Gastroesophageal sphincter (tissue), 4 donors: ENCODE measurements at regions not wholly inside any gene's neighbourhood (a gene's known extent, or its start where the extent isn't known, plus 50 kb on each side); places are given as distances from the start of the nearest gene placed in this dataset.
"Not testable (repeated sequence)": the region's sequence is repeated elsewhere in the genome, so short reads cannot be mapped to it uniquely, and the experiment has no call there.

Source experiments
- ATAC-seq: fragments of 150-250 bp; one replicate; pipeline ENCODE4 v1.9.1; 2016; ENCODE audit warnings: mild to moderate bottlenecking, moderate library complexity
- H3K27ac ChIP-seq, 4 donors: fragments of 200-600 bp; sonication (generic) in 3 of 4; 1 replicate in 3 of 4; 2 replicates in 1 of 4; pipeline ENCODE4 v1.5.1; 2016 to 2019
- H3K27me3 ChIP-seq: fragments of 200-600 bp; sonication (generic); one replicate; pipeline ENCODE4 v1.5.1; 2019
- H3K36me3 ChIP-seq, 2 donors: fragments of 200-600 bp; sonication (generic); one replicate each; pipeline ENCODE4 v1.5.1; 2019; ENCODE audit warnings: control low read depth in 1 of 2
- H3K4me1 ChIP-seq, 3 donors: fragments of 200-600 bp; sonication (generic); 1 replicate in 2 of 3; 2 replicates in 1 of 3; pipeline ENCODE4 v1.5.1; 2016 to 2019; ENCODE audit warnings: control low read depth in 2 of 3
- H3K4me3 ChIP-seq, 2 donors: fragments of 200-600 bp; sonication (generic); one replicate each; pipeline ENCODE4 v1.5.1; 2019; ENCODE audit warnings: mild to moderate bottlenecking in 1 of 2, moderate library complexity in 1 of 2
- H3K9me3 ChIP-seq, 3 donors: fragments of 200-600 bp; sonication (generic); one replicate each; pipeline ENCODE4 v1.5.1; 2017 to 2019; ENCODE audit warnings: control low read depth in 2 of 3
- CTCF ChIP-seq, 4 experiments: fragments of 200-600 bp in 2 of 4; fragments of 450-650 bp in 2 of 4; sonication (generic) in 1 of 4; IDR thresholded peaks; one replicate each; pipeline ENCODE4 v1.5.1; 2017 to 2019; ENCODE audit warnings: antibody characterized with exemption in 4 of 4, mild to moderate bottlenecking in 2 of 4, moderate library complexity in 2 of 4
- EP300 ChIP-seq: sonication (generic); formaldehyde crosslinking; IDR thresholded peaks from one replicate; pipeline ENCODE4 v1.6.1; 2017; ENCODE audit warnings: antibody characterized with exemption, mild to moderate bottlenecking
- POLR2A ChIP-seq, 2 donors: fragments of 450-650 bp; IDR thresholded peaks; one replicate each; pipeline ENCODE4 v1.6.1; 2017; ENCODE audit warnings: antibody characterized with exemption in 2 of 2, mild to moderate bottlenecking in 2 of 2, moderate library complexity in 1 of 2
- POLR2AphosphoS5 ChIP-seq: sonication (generic); formaldehyde crosslinking; IDR thresholded peaks from one replicate; pipeline ENCODE4 v1.6.1; 2017; ENCODE audit warnings: antibody characterized with exemption
- WGBS, 2 donors: methylation state at CpG; one replicate each; pipeline ENCODE4 v1.1.5; 2018; ENCODE audit warnings: low coverage in 1 of 2; 5-methylcytosine and 5-hydroxymethylcytosine counted together

- H3K9me3 ChIP-seq, result no peaks in the 10 kb centered on the region
- 75 to 83% methylated on average over 4 to 5 of the region's 5 CpGs for WGBS, 2 donors
- ATAC-seq, result no peak
- no peak overlapping the region for H3K4me3 ChIP-seq
- H3K27me3 ChIP-seq, result no peaks in the 10 kb centered on the region
- TF ChIP-seq POLR2AphosphoS5 (no peak), POLR2A (IDR thresholded peaks at IDR 0.05) (no peak), CTCF (IDR thresholded peaks at IDR 0.05) (no peak)
- peaks cover 0 to 39% (median 6%) of the 10 kb centered on the region in 3 donors for H3K4me1 ChIP-seq
- no peaks in the 10 kb centered on the region for H3K36me3 ChIP-seq
- no peak overlapping the region for H3K27ac ChIP-seq
These were observed 80.6 kb upstream of the LRCH1 start for GRCh38 chr13:46472384-46472783.

DNA sequence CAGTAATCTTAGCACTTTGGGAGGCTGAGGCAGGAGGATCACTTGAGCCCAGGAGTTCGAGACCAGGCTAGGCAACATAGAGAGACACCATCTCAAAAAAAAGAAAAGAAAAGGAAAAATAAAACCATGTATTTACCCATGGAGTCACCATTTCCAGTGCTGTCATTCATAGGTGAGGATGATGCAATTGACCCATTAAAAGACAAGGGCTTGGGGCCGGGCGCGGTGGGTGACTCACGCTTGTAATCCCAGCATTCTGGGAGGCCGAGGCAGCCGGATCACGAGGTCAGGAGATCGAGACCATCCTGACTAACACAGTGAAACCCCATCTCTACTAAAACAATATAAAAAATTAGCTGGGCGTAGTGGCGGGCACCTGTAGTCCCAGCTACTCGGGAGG, 82.6 kb upstream of the RUBCNL start:
- H3K4me3 ChIP-seq, H3K9me3 ChIP-seq, H3K36me3 ChIP-seq, ATAC-seq, H3K27ac ChIP-seq, H3K27me3 ChIP-seq: not testable (repeated sequence)
- WGBS, 2 donors, result 99 to 100% methylated on average over 9 to 12 of the region's 12 CpGs
- peaks cover 0 to 30% (median 0%) of the 10 kb centered on the region in 3 donors for H3K4me1 ChIP-seq

DNA sequence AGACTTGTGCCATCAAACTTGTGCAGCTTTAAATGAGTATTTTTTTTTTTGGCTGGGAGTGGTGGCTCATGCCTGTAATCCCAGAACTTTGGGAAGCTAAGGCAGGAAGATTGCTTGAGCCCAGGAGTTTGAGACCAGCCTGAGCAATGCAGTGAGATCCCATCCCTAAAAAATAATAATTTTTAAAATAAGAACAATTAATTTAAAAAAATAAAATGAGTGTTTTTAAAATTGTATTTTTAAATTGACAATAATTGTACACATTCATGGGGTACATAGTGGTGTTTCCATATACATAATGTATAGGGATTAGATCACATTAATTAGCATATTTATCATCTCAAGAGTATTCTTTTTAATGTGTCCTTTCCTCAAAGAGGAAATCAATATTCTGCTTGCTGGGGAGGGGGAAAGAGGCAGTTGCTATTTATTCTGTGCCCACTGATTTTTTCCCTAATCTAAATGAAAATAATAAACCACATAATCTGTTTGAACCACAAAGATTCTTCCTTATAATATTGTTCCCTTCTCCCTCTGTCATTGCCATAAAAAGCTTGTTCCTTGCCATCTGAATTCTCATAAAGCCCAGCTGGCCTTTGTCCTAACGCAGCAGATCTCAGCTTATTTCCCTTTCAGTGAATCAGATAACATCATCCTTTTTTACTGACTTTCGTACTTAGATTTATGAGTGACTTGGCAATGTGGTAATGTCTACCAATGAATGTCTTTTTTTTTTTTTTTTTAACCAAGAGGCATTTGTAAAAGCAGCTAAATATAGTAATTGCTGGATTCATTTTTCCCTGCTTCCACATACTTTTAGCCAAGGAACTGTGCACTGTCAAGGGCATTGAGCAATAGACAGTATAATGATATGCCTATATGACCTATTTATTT, 81.8 kb upstream of the RUBCNL start:
- no peaks in the 10 kb centered on the region for H3K9me3 ChIP-seq
- H3K36me3 ChIP-seq, result no peaks in the 10 kb centered on the region
- peak; percentile 28 for ATAC-seq
- TF ChIP-seq EP300 (no peak), CTCF (IDR thresholded peaks at IDR 0.05) (no peak), POLR2AphosphoS5 (no peak)
- no peaks in the 10 kb centered on the region for H3K27me3 ChIP-seq
- H3K4me1 ChIP-seq, result peaks cover 0 to 28% (median 0%) of the 10 kb centered on the region in 3 donors
- 6 to 11% methylated on average over 2 of the region's 2 CpGs for WGBS, 2 donors
- no peak overlapping the region for H3K4me3 ChIP-seq
- H3K27ac ChIP-seq, result peak overlapping the region in 1 of 4 donors; percentile 8

DNA sequence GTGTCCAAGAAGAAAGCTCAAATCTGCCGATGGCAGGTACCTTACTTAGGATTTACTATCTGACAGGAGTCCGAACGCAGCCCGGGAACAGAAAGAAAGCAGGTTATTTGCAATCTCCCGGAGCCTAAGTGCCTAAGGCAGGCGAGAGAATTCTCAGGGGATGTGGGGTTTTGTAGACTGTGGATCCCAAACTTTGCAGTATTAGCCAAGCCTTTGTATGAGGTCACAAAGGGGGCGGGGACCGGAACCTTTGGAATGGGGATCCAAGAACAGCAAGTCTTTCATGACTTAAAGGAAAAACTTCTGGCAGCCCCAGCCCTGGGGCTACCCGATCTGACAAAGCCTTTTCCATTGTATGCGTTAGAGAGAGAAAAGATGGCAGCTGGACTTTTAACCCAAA, 80.6 kb upstream of the RUBCNL start:
- not testable (repeated sequence) for H3K9me3 ChIP-seq, H3K36me3 ChIP-seq, ATAC-seq, H3K27me3 ChIP-seq
- 74 to 77% methylated on average over 2 to 9 of the region's 10 CpGs for WGBS, 2 donors
- Histone ChIP-seq H3K4me3 (peak overlapping the region in 1 of 2 donors; percentile 22), H3K4me1 (peaks cover 0 to 28% (median 0%) of the 10 kb centered on the region in 3 donors), H3K27ac (peak overlapping the region in 1 of 4 donors; percentile 27)

DNA sequence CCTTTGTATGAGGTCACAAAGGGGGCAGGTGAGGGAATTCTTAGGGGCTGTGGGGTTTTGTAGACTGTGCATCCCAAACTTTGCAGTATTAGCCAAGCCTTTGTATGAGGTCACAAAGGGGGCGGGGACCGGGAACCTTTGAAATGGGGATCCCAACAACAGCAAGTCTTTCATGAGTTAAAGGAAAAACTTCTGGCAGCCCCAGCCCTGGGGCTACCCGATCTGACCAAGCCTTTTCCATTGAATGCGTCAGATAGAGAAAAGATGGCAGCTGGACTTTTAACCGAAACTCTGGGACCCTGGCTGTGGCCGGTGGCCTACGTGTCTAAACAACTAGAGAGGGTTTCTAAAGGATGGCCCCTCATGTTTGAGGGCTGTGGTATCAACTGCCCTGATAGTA, 79.0 kb upstream of the RUBCNL start:
- 93% methylated on average over 3 of the region's 7 CpGs; no CpG with 5 or more reads in 1 of the 2 donors for WGBS, 2 donors
- ATAC-seq, H3K27ac ChIP-seq, H3K9me3 ChIP-seq, H3K4me3 ChIP-seq, H3K36me3 ChIP-seq, H3K27me3 ChIP-seq: not testable (repeated sequence)
- H3K4me1 ChIP-seq, result peaks cover 0 to 28% (median 0%) of the 10 kb centered on the region in 3 donors

GRCh38 chr13:46463719-46464118, 76.7 kb upstream of the RUBCNL start:
- no peak overlapping the region for H3K27ac ChIP-seq
- no peak for ATAC-seq

GRCh38 chr13:46460223-46460622, 73.2 kb upstream of the RUBCNL start:
- H3K36me3 ChIP-seq, H3K4me3 ChIP-seq, H3K27me3 ChIP-seq, H3K9me3 ChIP-seq, ATAC-seq, H3K27ac ChIP-seq, H3K4me1 ChIP-seq: not testable (repeated sequence)
- 89 to 90% methylated on average over 4 of the region's 4 CpGs for WGBS, 2 donors

More at GRCh38 chr13:46463719-46464118, 76.7 kb upstream of the RUBCNL start:
- WGBS, 2 donors, result 90 to 92% methylated on average over 2 of the region's 23 CpGs
- no peaks in the 10 kb centered on the region for H3K9me3 ChIP-seq
- no peak for TF ChIP-seq POLR2A (IDR thresholded peaks at IDR 0.05)
- no peak for TF ChIP-seq EP300
- TF ChIP-seq POLR2AphosphoS5, result no peak
- no peak for TF ChIP-seq CTCF (IDR thresholded peaks at IDR 0.05)
- H3K4me3 ChIP-seq, result no peak overlapping the region
- H3K27me3 ChIP-seq, result no peaks in the 10 kb centered on the region
- H3K36me3 ChIP-seq, result no peaks in the 10 kb centered on the region
- peaks cover 0 to 15% (median 0%) of the 10 kb centered on the region in 3 donors for H3K4me1 ChIP-seq

GRCh38 chr13:46457255-46457654, 70.2 kb upstream of the RUBCNL start:
- 86% methylated on average over 1 of the region's 2 CpGs; no CpG with 5 or more reads in 1 of the 2 donors for WGBS, 2 donors
- H3K4me3 ChIP-seq, result not testable (repeated sequence)

GRCh38 chr13:46455924-46456323, 68.9 kb upstream of the RUBCNL start:
- not testable (repeated sequence) for H3K27ac ChIP-seq, H3K36me3 ChIP-seq, H3K4me1 ChIP-seq, H3K9me3 ChIP-seq, H3K4me3 ChIP-seq, H3K27me3 ChIP-seq, ATAC-seq
- 69 to 80% methylated on average over 1 to 3 of the region's 4 CpGs for WGBS, 2 donors

More at GRCh38 chr13:46457255-46457654, 70.2 kb upstream of the RUBCNL start:
- not testable (repeated sequence) for ATAC-seq, H3K27me3 ChIP-seq, H3K4me1 ChIP-seq, H3K9me3 ChIP-seq, H3K27ac ChIP-seq, H3K36me3 ChIP-seq

- not testable (repeated sequence) for H3K9me3 ChIP-seq, H3K36me3 ChIP-seq, ATAC-seq, H3K4me3 ChIP-seq, H3K27me3 ChIP-seq, H3K27ac ChIP-seq, H3K4me1 ChIP-seq
- 80 to 84% methylated on average over 3 of the region's 3 CpGs for WGBS, 2 donors
These were observed 64.1 kb upstream of the RUBCNL start for GRCh38 chr13:46451145-46451544.
